Heart left ventricle (tissue), 13 donors: ENCODE measurements at regions not wholly inside any gene's neighbourhood (a gene's known extent, or its start where the extent isn't known, plus 50 kb on each side); places are given as distances from the start of the nearest gene placed in this dataset.

Source experiments
- POLR2A ChIP-seq, 2 donors: fragments of 450-650 bp; IDR thresholded peaks; one replicate each; pipeline ENCODE4 v1.6.1; 2017; ENCODE audit warnings: antibody characterized with exemption in 2 of 2, mild to moderate bottlenecking in 2 of 2, moderate library complexity in 2 of 2
- TF ChIP-seq, protein P1 (sequence below), 12 donors: fragments of 200-600 bp; sonication (generic) in 4 of 12; IDR thresholded peaks; one replicate each; pipeline versions ENCODE4 v1.5.0 to v1.8.0; 2018 to 2022; ENCODE audit warnings: antibody characterized with exemption in 12 of 12, mild to moderate bottlenecking in 5 of 12
- donor health status: ischemic (EF 13 %, LVEDD 7.1; RV severe dilation, severe dysfunction).
- donor health status: DM: no; HTN: yes; CAD: no.
- donor health status: DM: no; HTN: no; CAD: no.
- donor health status: ischemic (EF 25% LVEDD 6.9; RV normal size, moderate dysfunction).
- donor health status: ischemic (EF 25% LVEDD 5.7; RV mildly dilated, moderate dysfunction).
- donor health status: ischemic (EF 35%, LVEDD 5.7; RV mildly dilated, moderate dysfunction).
- donor health status: nonischemic (EF 11% LVEDD 7.7; RV severe dilation, severe dysfunction).
- donor health status: DM: yes; HTN: yes; CAD: no.
- donor health status: PGD.
- donor health status: ischemic (EF 29% LVEDD 5.4; RV normal size, mild dysfunction).
- donor health status: nonischemic (EF 23%, LVEDD 6.1; RV moderate dilation, normal function).

DNA sequence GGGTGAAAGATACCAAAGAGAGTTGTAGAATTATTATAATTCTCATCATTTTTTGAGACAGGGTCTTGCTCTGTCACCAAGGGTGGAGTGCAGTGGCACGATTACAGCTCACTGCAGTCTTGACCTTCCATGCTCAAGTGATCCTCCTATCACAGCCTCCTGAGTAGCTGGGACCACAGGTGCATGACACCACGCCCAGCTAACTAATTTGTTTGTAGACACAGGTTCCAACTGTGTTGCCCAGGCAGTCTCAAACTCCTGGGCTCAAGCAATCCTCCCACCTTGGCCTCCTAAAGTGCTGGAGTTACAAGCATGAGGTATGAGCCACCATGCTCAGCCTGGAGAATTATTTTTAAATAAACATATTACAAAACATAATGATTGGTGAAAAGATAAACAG, 92.8 kb upstream of the MSH6 start:
- TF ChIP-seq, protein P1, sequence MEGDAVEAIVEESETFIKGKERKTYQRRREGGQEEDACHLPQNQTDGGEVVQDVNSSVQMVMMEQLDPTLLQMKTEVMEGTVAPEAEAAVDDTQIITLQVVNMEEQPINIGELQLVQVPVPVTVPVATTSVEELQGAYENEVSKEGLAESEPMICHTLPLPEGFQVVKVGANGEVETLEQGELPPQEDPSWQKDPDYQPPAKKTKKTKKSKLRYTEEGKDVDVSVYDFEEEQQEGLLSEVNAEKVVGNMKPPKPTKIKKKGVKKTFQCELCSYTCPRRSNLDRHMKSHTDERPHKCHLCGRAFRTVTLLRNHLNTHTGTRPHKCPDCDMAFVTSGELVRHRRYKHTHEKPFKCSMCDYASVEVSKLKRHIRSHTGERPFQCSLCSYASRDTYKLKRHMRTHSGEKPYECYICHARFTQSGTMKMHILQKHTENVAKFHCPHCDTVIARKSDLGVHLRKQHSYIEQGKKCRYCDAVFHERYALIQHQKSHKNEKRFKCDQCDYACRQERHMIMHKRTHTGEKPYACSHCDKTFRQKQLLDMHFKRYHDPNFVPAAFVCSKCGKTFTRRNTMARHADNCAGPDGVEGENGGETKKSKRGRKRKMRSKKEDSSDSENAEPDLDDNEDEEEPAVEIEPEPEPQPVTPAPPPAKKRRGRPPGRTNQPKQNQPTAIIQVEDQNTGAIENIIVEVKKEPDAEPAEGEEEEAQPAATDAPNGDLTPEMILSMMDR (IDR thresholded peaks at IDR 0.05) = no peak
- no peak for TF ChIP-seq POLR2A (IDR thresholded peaks at IDR 0.05)
